ENCODE measurements at regions not wholly inside any gene's neighbourhood (a gene's known extent, or its start where the extent isn't known, plus 50 kb on each side); places are given as distances from the start of the nearest gene placed in this dataset.

DNA sequence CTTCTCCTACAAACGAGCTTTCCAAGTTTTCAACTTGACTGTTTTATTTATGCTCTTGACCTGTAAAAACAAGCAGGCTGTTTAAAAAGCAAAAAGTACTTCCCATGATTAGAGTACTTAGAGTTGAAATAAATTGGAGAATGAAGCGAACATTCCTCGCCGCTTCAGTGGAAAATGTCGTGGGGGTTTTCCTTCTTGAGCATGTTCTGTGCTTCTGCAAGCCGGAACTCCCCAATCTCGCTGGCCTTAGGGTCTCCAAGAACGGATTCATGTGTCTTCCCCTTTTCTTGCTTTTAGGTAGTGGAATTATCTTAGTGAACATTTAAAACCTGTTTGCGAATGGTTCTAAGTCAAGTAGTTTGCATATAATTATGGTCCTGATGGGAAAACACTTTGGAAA lies 103.6 kb upstream of the ZNF536 start:
- TF ChIP-seq, protein P1, sequence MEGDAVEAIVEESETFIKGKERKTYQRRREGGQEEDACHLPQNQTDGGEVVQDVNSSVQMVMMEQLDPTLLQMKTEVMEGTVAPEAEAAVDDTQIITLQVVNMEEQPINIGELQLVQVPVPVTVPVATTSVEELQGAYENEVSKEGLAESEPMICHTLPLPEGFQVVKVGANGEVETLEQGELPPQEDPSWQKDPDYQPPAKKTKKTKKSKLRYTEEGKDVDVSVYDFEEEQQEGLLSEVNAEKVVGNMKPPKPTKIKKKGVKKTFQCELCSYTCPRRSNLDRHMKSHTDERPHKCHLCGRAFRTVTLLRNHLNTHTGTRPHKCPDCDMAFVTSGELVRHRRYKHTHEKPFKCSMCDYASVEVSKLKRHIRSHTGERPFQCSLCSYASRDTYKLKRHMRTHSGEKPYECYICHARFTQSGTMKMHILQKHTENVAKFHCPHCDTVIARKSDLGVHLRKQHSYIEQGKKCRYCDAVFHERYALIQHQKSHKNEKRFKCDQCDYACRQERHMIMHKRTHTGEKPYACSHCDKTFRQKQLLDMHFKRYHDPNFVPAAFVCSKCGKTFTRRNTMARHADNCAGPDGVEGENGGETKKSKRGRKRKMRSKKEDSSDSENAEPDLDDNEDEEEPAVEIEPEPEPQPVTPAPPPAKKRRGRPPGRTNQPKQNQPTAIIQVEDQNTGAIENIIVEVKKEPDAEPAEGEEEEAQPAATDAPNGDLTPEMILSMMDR (IDR thresholded peaks at IDR 0.05) = no peak
- TF ChIP-seq POLR2A (IDR thresholded peaks at IDR 0.05) = no peak

Data from thyroid gland (tissue), 4 donors.